Esophagus muscularis mucosa (tissue), 4 donors: ENCODE measurements at regions not wholly inside any gene's neighbourhood (a gene's known extent, or its start where the extent isn't known, plus 50 kb on each side); places are given as distances from the start of the nearest gene placed in this dataset.

ENCODE experiments used
- DNase-seq: peaks from one replicate; pipeline ENCODE4 v3.0.0-alpha.2; 2017; ENCODE audit errors: extremely low spot score
- H3K27ac ChIP-seq, 4 donors: fragments of 200-600 bp; sonication (generic); replicated peaks in 1 of 4; 1 replicate in 3 of 4; 2 replicates in 1 of 4; pipeline ENCODE4 v1.5.1; 2016 to 2019; ENCODE audit warnings: mild to moderate bottlenecking in 1 of 4
- H3K27me3 ChIP-seq, 4 donors: fragments of 200-600 bp; sonication (generic); one replicate each; pipeline versions ENCODE4 v1.5.1 to v1.6.0; 2016 to 2019
- H3K36me3 ChIP-seq, 4 donors: fragments of 200-600 bp; sonication (generic); one replicate each; pipeline ENCODE4 v1.5.1; 2016 to 2019
- H3K4me1 ChIP-seq, 4 donors: fragments of 200-600 bp; sonication (generic); one replicate each; pipeline ENCODE4 v1.5.1; 2016 to 2019
- H3K4me3 ChIP-seq, 4 donors: fragments of 200-600 bp; sonication (generic); 1 replicate in 2 of 4; 2 replicates in 2 of 4; pipeline ENCODE4 v1.5.1; 2016 to 2019; ENCODE audit warnings: mild to moderate bottlenecking in 4 of 4, moderate library complexity in 1 of 4
- H3K9me3 ChIP-seq, 4 donors: fragments of 200-600 bp; sonication (generic); 1 replicate in 3 of 4; 2 replicates in 1 of 4; pipeline ENCODE4 v1.5.1; 2016 to 2019
- EP300 ChIP-seq: sonication (generic); formaldehyde crosslinking; IDR thresholded peaks from one replicate; pipeline ENCODE4 v1.6.1; 2017; ENCODE audit warnings: antibody characterized with exemption
- POLR2A ChIP-seq: fragments of 450-650 bp; IDR thresholded peaks from one replicate; pipeline ENCODE4 v1.6.1; 2017; ENCODE audit warnings: antibody characterized with exemption, moderate library complexity, mild to moderate bottlenecking, low read depth
- POLR2AphosphoS5 ChIP-seq, 2 donors: sonication (generic); formaldehyde crosslinking; IDR thresholded peaks; one replicate each; pipeline ENCODE4 v1.6.1; 2017; ENCODE audit warnings: antibody characterized with exemption in 2 of 2
- WGBS: methylation state at CpG from one replicate; pipeline ENCODE4 v1.1.5; 2018; 5-methylcytosine and 5-hydroxymethylcytosine counted together
- intact Hi-C: fragments of 100-400 bp; cut with DNase I; formaldehyde crosslinking; loops from one replicate; pipeline ENCODE4 v1.15.1; 2023
- TF ChIP-seq, protein P1 (sequence below), 3 experiments: fragments of 200-600 bp in 2 of 3; fragments of 450-650 bp in 1 of 3; sonication (generic) in 2 of 3; IDR thresholded peaks; one replicate each; pipeline ENCODE4 v1.5.1; 2017 to 2019; ENCODE audit warnings: antibody characterized with exemption in 3 of 3, mild to moderate bottlenecking in 2 of 3, moderate library complexity in 1 of 3

DNA sequence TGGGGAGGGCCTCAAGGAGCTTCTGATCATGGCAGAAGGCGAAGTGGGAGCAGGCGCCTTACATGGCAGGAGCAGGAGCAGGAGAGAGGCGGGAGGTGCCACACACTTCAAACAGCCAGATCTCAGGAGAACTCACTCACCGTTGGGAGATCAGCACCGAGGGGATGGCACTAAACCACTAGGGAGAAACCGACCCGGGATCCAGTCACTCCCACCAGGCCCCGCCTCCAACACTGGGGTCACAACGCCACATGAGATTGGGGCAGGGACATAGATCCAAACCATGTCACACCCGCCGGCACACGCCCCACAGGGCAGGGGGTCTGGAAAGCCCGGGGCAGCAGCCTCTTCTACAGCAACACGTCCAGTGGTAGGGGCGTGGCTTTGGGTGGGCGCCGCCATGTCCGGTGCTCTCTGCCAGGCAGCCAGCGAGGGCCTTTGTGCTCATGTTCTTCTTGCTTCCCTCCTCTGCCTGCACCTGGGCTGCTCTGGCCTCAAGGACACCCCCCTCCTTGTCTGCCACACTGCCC lies 233.8 kb upstream of the SHH start:
- H3K4me1 ChIP-seq = no peaks in the 10 kb centered on the region
- no peak for DNase-seq
- H3K27ac ChIP-seq = no peak overlapping the region
- TF ChIP-seq, protein P1, sequence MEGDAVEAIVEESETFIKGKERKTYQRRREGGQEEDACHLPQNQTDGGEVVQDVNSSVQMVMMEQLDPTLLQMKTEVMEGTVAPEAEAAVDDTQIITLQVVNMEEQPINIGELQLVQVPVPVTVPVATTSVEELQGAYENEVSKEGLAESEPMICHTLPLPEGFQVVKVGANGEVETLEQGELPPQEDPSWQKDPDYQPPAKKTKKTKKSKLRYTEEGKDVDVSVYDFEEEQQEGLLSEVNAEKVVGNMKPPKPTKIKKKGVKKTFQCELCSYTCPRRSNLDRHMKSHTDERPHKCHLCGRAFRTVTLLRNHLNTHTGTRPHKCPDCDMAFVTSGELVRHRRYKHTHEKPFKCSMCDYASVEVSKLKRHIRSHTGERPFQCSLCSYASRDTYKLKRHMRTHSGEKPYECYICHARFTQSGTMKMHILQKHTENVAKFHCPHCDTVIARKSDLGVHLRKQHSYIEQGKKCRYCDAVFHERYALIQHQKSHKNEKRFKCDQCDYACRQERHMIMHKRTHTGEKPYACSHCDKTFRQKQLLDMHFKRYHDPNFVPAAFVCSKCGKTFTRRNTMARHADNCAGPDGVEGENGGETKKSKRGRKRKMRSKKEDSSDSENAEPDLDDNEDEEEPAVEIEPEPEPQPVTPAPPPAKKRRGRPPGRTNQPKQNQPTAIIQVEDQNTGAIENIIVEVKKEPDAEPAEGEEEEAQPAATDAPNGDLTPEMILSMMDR (IDR thresholded peaks at IDR 0.05) = no peak
- no peak for TF ChIP-seq EP300
- no peak for TF ChIP-seq POLR2AphosphoS5 (IDR thresholded peaks at IDR 0.05)
- peaks cover 0 to 13% (median 0%) of the 10 kb centered on the region in 4 donors for H3K27me3 ChIP-seq
- no peaks in the 10 kb centered on the region for H3K9me3 ChIP-seq
- no peaks in the 10 kb centered on the region for H3K36me3 ChIP-seq
- H3K4me3 ChIP-seq = no peak overlapping the region
- intact Hi-C loops = no loop called here
- WGBS = 93% methylated on average over 19 of the region's 19 CpGs

DNA sequence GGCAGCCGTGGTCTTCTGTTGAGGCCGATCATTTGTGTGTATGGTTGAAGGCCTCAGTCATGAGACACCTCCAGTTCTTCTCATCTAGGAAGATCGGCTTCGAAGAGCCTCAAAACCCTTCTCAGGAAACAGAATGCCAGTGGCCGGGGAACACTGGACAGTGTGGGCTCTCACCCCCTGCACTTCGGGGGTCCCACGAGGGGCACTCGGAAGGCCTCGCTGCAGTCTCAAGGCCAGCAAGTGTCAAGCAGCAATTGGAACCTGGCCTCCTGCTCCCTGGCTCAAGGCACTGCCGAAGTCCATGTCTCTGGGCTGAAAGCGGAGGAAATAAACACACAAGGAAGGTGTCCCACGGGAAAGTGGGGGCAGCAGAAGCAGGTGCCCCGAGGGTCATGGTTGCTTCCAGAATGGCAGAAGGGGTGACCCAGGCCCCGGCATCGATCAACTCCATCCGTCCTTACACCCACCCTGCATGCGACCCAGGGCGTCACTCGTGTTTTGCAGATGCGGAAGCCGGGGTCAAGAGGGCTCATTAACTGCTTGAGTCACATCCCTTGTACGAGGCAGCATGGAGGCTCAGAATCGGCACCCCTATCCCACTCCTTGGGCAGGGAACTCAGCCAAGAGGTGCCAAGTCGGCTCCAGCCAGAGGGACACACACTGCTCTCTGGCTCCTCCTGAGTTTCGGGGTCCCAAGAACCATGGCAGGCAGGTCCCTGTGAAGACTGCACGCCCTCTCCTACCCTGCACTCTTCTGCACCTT lies 231.3 kb upstream of the SHH start:
- Histone ChIP-seq H3K27ac (no peak overlapping the region), H3K27me3 (peaks cover 0 to 34% (median 0%) of the 10 kb centered on the region in 4 donors), H3K4me1 (no peaks in the 10 kb centered on the region), H3K4me3 (no peak overlapping the region), H3K9me3 (no peaks in the 10 kb centered on the region), H3K36me3 (no peaks in the 10 kb centered on the region)
- DNase-seq = no peak
- WGBS = 76% methylated on average over 20 of the region's 26 CpGs
- intact Hi-C loops = no loop called here
- TF ChIP-seq, protein P1 (IDR thresholded peaks at IDR 0.05) = no peak
- TF ChIP-seq EP300 (no peak), POLR2AphosphoS5 (IDR thresholded peaks at IDR 0.05) (no peak), POLR2A (no peak)

- Histone ChIP-seq H3K36me3 (no peaks in the 10 kb centered on the region), H3K4me3 (no peak overlapping the region), H3K4me1 (no peaks in the 10 kb centered on the region), H3K9me3 (no peaks in the 10 kb centered on the region), H3K27me3 (peaks cover 0 to 41% (median 0%) of the 10 kb centered on the region in 4 donors), H3K27ac (no peak overlapping the region)
- TF ChIP-seq POLR2A (no peak), EP300 (no peak)
- TF ChIP-seq, protein P1 (IDR thresholded peaks at IDR 0.05) = no peak
- intact Hi-C loops = no loop called here
- no peak for DNase-seq
- WGBS = 79% methylated on average over 14 of the region's 15 CpGs
These were observed 229.1 kb upstream of the SHH start for GRCh38 chr7:156041398-156041797.

- 80% methylated on average over 16 of the region's 32 CpGs for WGBS
- TF ChIP-seq, protein P1 (IDR thresholded peaks at IDR 0.05) = no peak
- TF ChIP-seq EP300 (no peak), POLR2A (no peak), POLR2AphosphoS5 (IDR thresholded peaks at IDR 0.05) (no peak)
- Histone ChIP-seq H3K27ac (no peak overlapping the region), H3K36me3 (no peaks in the 10 kb centered on the region), H3K9me3 (no peaks in the 10 kb centered on the region), H3K4me1 (no peaks in the 10 kb centered on the region), H3K27me3 (peaks cover 0 to 41% (median 0%) of the 10 kb centered on the region in 4 donors), H3K4me3 (no peak overlapping the region)
- intact Hi-C loops = no loop called here
- DNase-seq = no peak
These were observed 227.9 kb upstream of the SHH start for GRCh38 chr7:156039971-156040677.
